Osteoblast (primary cell): ENCODE measurements at regions not wholly inside any gene's neighbourhood (a gene's known extent, or its start where the extent isn't known, plus 50 kb on each side); places are given as distances from the start of the nearest gene placed in this dataset.

Source experiments
- DNase-seq: peaks from one replicate; pipeline ENCODE4 v3.0.0; 2011; ENCODE audit warnings: low spot score, mixed read lengths; ENCODE audit not compliant: insufficient read length; ENCODE audit errors: missing footprints
- H2AFZ ChIP-seq: 2 replicates; pipeline ENCODE4 v1.6.0; 2011; ENCODE audit warnings: mild to moderate bottlenecking, low read length
- H3K27ac ChIP-seq: 2 replicates; pipeline ENCODE4 v1.5.1; 2011; ENCODE audit warnings: mild to moderate bottlenecking, low read depth, low read length, moderate library complexity
- H3K27me3 ChIP-seq: 2 replicates; pipeline ENCODE4 v1.6.0; 2012; ENCODE audit warnings: mild to moderate bottlenecking, control low read depth, inconsistent platforms, low read length, moderate library complexity; ENCODE audit not compliant: insufficient read depth
- H3K36me3 ChIP-seq: 2 replicates; pipeline ENCODE4 v1.5.1; 2011; ENCODE audit warnings: mild to moderate bottlenecking, low read length, control low read depth, moderate library complexity; ENCODE audit not compliant: insufficient read depth
- H3K4me1 ChIP-seq: 2 replicates; pipeline ENCODE4 v1.5.1; 2011; ENCODE audit warnings: mild to moderate bottlenecking, low read length, control low read depth, moderate library complexity; ENCODE audit not compliant: insufficient read depth
- H3K4me2 ChIP-seq: 2 replicates; pipeline ENCODE4 v1.6.0; 2011; ENCODE audit warnings: mild to moderate bottlenecking, low read length; ENCODE audit not compliant: insufficient read depth
- H3K4me3 ChIP-seq: fragments of 200-600 bp; sonication (generic); 3 replicates; pipeline ENCODE4 v1.5.1; 2012; ENCODE audit warnings: mild to moderate bottlenecking, low read length, inconsistent platforms; ENCODE audit not compliant: insufficient read depth
- H3K79me2 ChIP-seq: 2 replicates; pipeline ENCODE4 v1.6.0; 2012; ENCODE audit warnings: mild to moderate bottlenecking, low read length, control low read depth, inconsistent platforms; ENCODE audit not compliant: insufficient read depth
- H3K9me3 ChIP-seq: 2 replicates; pipeline ENCODE4 v1.5.1; 2011; ENCODE audit warnings: low read depth, low read length, control low read depth
- H4K20me1 ChIP-seq: 2 replicates; pipeline ENCODE4 v1.6.0; 2012; ENCODE audit warnings: mild to moderate bottlenecking, low read length, control low read depth; ENCODE audit not compliant: insufficient read depth
- CTCF ChIP-seq: IDR thresholded peaks from 2 replicates; pipeline ENCODE4 v1.5.1; 2011; ENCODE audit warnings: mild to moderate bottlenecking, low read depth, low read length, moderate library complexity; ENCODE audit errors: extremely low read depth

- Histone ChIP-seq H3K27ac (no peak overlapping the region), H3K27me3 (no peaks in the 10 kb centered on the region), H3K9me3 (no peaks in the 10 kb centered on the region), H3K79me2 (no peaks in the 10 kb centered on the region), H4K20me1 (no peaks in the 10 kb centered on the region), H2AFZ (no peak overlapping the region), H3K4me2 (no peak overlapping the region), H3K4me1 (no peaks in the 10 kb centered on the region), H3K4me3 (no peak overlapping the region), H3K36me3 (no peaks in the 10 kb centered on the region)
- DNase-seq: no peak
- no peak for TF ChIP-seq CTCF
Measured at GRCh38 chr20:10832141-10832540, 158.3 kb upstream of the JAG1 start.

- Histone ChIP-seq H3K27me3 (no peaks in the 10 kb centered on the region), H3K9me3 (no peaks in the 10 kb centered on the region), H3K27ac (no peak overlapping the region), H3K4me1 (no peaks in the 10 kb centered on the region), H2AFZ (no peak overlapping the region), H3K36me3 (no peaks in the 10 kb centered on the region), H3K79me2 (no peaks in the 10 kb centered on the region), H3K4me3 (no peak overlapping the region), H3K4me2 (no peak overlapping the region), H4K20me1 (no peaks in the 10 kb centered on the region)
- DNase-seq: peak; percentile 52
- TF ChIP-seq CTCF: no peak
Measured at GRCh38 chr20:10837901-10838300, 164.1 kb upstream of the JAG1 start.

GRCh38 chr20:10842116-10842515 is 168.3 kb upstream of the JAG1 start:
- Histone ChIP-seq H4K20me1 (no peaks in the 10 kb centered on the region), H3K36me3 (no peaks in the 10 kb centered on the region), H3K27me3 (no peaks in the 10 kb centered on the region), H3K79me2 (no peaks in the 10 kb centered on the region), H3K4me1 (peaks cover 4% of the 10 kb centered on the region), H3K4me3 (no peak overlapping the region), H3K27ac (no peak overlapping the region), H3K4me2 (no peak overlapping the region), H3K9me3 (no peaks in the 10 kb centered on the region), H2AFZ (no peak overlapping the region)
- DNase-seq: no peak
- no peak for TF ChIP-seq CTCF

- H3K4me2 ChIP-seq: no peak overlapping the region
- TF ChIP-seq CTCF: no peak
- H2AFZ ChIP-seq: peak overlapping the region; percentile 52
- no peaks in the 10 kb centered on the region for H3K9me3 ChIP-seq
- no peak overlapping the region for H3K27ac ChIP-seq
- H3K79me2 ChIP-seq: no peaks in the 10 kb centered on the region
- DNase-seq: no peak
- no peaks in the 10 kb centered on the region for H3K36me3 ChIP-seq
- H3K4me3 ChIP-seq: no peak overlapping the region
- no peaks in the 10 kb centered on the region for H4K20me1 ChIP-seq
- H3K4me1 ChIP-seq: peaks cover 4% of the 10 kb centered on the region
- no peaks in the 10 kb centered on the region for H3K27me3 ChIP-seq
Measured at GRCh38 chr20:10843146-10843711, 169.4 kb upstream of the JAG1 start.
